GM18520 (cell line): ENCODE measurements at regions not wholly inside any gene's neighbourhood (a gene's known extent, or its start where the extent isn't known, plus 50 kb on each side); places are given as distances from the start of the nearest gene placed in this dataset.
"Not testable (repeated sequence)": the region's sequence is repeated elsewhere in the genome, so short reads cannot be mapped to it uniquely, and the experiment has no call there.

Experiments
- ATAC-seq: cut with Tn5 transposase; IDR thresholded peaks from one replicate; pipeline ENCODE4 v1.9.1; 2021; ENCODE audit not compliant: unreplicated experiment

DNA sequence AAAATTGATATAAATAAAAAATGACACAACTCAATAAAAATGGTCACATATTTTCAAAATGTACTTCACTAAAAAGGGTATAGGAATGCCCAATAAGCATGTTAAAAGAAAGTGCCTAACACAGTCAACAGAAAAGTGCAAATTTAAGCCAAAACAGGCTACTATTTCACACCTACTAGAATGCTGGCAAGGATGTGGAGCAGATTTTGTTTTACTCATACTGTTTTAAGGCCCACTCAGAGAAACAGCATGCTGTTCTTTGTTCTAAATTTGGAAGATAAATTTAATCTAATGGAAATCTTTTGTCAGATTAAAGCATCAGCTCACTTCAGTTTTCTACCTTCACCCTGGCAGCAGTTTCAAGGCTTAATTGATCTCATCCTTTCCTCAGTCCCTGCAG, 576.8 kb upstream of the HS3ST1 start:
- no peak for ATAC-seq

DNA sequence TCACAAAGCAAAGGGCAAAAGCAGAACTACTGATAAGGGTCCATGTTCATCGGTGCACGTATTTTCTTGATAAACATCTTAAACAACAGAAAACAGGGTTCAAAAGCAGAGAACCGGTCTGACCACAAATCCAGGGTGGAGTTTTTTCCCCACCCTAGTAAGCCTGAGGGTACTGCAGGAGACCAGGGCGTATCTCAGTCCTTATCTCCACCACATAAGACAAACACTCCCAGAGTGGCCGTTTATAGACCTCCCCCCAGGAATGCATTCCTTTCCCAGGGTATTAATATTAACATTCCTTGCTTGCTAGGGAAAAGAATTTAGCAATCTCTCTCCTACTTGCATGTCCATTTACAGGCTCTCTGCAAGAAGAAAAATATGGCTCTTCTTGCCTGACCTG, 567.9 kb upstream of the HS3ST1 start:
- not testable (repeated sequence) for ATAC-seq

DNA sequence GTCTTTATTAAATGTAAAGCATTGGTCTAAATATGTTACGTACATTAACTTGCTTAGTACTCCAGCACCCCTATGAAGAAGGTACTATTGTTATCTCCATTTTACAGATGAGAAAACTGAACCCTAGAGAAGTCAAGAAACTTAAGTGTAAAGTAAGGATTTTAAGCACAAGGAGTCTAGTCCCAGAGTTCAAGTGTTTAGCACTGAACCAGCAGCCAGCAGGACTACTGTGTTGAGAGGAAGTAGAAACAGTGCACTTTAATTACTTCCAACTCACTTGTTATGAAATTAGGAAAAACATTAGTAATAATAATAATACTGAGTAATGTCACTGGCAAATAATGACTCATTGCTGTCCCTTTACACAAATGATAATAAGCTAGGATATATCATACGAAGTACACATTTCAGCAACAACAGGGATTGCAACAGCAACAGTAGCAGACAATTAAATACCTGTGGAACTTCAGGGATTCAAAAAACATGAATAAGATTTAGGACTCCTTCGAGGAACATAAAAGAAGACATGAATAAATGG, 548.1 kb upstream of the HS3ST1 start:
- ATAC-seq: no peak

DNA sequence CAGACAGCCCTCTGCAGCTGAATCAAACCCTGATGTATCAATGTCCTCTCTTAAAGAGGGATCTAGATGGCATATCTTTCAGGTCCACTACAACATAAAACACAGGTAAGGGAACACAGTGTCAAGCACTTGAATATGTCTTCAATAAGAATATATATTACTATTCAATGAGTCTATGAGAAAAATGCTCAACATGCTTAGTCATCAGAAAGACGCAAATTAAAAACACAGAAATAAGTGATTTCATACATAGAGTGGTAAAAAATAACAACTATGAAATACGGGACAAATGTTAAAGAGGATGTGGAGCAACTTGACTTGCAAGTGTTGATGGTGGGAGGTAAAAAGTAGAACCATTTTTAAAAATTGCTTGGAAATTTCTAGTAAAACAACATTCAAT, 544.6 kb upstream of the HS3ST1 start:
- no peak for ATAC-seq

DNA sequence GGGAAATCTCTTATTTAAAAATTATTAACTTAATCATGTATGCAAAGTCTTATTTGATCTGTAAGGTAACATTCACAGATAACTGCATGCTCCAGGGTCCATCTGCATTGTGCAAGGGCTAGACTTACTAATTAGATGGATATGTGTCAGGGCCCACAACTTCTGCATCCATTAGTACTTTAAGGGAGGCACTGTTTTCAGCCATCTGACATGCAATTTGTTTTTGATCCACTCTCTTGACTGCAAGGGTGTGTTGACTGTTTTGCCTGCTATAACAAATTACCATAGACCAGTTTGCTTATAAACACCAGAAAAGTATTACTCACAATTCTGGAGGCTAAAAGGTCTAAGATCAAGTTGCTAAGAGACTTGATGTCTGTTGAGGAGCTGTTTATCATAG, 542.1 kb upstream of the HS3ST1 start:
- no peak for ATAC-seq

DNA sequence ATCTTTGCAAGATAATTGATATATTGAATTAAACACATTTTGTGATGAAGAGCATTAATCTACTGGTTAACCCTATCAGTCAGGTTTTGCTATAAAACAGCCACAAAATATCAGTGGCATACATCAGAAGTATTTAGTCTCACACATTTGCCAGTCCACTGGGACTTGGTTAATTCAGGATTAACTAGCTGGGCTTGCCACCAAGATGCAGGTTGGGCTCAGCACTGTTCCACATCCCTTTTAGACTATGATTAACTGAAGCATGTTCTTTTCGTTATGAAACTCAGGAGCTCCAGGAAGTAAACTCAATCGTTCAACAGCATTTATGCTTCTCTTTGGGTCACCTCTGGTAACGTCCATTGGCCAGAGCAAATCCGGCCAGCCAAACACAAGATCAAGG, 538.1 kb upstream of the HS3ST1 start:
- no peak for ATAC-seq

DNA sequence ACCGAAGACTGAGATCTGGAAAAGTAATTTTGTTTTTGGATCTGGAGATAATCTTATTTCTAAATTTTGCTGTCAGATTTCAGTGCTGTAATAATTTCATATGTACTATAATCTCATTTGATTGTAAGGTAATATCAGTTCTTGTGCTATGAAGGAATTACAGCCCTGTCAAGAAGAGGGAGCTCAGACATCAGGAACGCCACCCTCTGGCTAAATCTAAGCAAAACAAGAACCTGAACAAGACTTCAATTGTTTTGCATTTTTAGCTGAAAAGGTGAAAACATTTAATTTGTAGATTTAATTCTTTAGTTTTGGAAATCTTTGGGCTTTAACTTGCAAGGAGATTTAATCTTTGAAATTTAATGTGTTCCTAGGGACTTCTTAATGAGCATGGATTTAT, 525.4 kb upstream of the HS3ST1 start:
- ATAC-seq: no peak

DNA sequence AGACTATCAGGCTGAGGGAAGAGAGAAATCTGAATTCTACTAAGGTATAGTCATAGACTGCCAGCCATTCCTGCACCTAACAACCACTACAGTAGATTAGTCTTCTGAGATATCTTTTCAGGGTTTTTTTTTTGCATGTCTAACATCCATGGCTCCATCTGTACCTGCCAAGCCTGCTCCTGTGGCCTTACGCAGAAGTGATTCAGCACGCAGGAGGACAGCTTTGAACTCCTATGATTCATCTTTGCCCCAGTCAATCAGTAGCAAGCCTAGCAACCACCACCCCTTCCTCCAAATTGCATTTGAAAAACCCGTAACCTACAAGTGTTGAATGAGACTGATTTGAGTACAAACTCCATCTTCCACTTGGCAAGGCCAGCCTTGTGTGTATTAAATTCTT, 520.7 kb upstream of the HS3ST1 start:
- no peak for ATAC-seq

DNA sequence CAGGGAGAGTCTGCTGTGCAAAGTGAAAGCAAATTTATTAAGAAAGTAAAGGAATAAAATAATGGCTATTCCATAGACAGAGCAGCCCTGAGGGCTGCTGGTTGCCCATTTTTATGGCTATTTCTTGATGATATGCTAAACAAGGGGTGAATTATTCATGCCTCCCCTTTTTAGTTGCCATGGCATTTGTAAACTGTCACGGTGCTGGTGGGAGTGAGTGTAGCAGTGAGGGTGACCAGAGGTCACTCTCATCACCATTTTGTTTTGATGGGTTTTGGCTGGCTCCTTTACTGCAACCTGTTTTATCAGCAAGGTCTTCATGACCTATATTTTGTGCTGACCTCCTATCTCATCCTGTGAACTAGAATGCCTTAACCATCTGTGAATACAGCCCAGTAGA, 518.9 kb upstream of the HS3ST1 start:
- not testable (repeated sequence) for ATAC-seq

DNA sequence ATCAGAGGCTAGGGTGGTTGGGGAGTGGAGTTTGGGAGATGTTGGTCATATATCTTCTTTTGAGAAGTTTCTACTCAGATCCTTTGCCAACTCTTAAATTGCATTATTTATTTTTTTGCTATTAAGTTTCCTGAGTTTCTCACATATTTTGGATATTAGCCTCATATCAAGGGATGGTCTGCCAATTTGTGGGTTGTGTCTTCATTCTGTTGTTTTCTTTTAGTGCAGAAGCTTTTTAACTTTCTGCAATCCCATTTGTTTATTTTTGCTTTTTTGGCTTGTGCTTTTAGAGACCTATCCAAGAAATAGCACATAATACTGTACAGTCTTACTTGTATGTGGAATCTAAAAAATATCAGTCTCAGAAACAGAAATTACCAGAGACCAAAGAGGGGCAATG, 509.2 kb upstream of the HS3ST1 start:
- ATAC-seq: no peak

DNA sequence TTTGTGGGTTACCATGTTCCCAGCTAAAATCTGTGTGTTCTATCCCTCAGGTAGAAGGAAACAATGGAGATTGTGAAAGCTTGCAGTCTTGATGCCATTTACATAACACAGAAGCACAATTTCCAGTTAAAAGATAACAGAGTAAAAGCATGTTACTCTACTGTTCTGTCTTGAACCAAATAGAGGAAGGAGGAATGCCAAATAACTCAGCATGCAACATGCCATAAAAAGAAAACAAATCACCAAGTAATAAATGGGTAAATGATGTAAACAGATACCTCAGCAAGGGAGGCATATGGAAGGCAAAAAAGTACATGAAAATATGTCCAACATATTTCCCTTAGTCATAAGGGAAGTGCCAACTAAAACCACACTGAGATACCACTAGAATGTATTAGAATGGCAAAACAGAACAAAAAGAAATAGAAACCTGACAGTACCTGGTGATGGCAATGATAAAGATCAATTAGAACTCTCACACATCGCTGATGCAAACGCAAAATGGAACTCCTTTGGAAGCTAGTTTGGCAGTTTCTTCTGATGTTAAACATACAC, 502.6 kb upstream of the HS3ST1 start:
- ATAC-seq: no peak

DNA sequence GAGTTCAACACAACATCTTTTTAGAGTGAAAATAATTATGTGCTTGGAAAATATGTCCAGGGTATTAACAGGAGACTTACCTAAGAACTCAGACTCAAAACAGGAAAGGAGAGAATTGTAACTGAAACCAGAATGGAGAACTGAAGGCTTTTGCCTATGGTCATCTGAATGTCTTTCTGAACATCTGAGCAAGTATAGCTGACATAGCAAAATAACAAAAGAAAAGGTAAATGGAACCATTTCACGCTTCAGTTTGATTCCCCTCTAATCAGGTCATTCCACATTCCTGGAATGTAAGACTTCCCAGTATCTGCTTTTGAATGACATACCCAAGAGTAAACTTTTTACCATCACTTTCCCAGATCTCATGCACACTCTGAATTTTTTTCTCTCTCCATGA, 500.4 kb upstream of the HS3ST1 start:
- no peak for ATAC-seq

DNA sequence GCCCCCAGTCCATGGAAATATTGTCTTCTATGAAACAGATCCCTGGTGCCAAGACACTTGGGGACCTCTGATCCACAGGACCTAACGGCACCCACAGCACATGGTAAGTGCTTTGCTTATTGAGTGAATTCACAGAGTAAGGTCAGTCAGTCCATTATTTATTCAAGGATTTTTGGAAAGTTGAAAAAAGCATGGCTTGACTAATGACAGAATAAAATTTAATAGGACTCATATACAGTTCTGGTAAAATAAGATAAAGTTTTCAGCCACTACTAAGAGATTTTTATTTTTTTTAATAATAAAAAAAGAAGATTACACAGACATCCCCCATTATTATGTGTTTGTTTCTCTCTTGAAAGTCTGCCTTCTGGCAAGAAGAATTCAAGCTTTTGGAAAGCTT, 490.6 kb upstream of the HS3ST1 start:
- no peak for ATAC-seq

DNA sequence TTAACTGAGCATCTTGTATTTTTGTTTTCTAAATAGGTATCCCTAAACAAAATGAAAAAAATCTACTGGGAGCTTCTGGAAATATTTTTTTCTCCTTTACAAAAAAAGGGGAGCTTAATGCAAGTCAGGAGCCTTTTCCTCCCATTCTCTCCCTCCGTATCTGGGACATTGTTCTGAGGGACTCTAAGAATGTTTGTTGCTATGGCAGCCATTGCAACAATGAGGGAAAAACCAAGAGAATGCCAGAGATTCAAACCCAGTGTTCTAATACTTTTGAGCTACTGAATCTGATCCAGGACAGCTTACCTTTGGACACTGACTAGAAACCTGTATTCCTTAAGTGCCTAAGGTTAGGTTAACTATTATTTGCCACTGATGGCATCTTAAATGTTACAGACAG, 485.7 kb upstream of the HS3ST1 start:
- ATAC-seq: no peak

DNA sequence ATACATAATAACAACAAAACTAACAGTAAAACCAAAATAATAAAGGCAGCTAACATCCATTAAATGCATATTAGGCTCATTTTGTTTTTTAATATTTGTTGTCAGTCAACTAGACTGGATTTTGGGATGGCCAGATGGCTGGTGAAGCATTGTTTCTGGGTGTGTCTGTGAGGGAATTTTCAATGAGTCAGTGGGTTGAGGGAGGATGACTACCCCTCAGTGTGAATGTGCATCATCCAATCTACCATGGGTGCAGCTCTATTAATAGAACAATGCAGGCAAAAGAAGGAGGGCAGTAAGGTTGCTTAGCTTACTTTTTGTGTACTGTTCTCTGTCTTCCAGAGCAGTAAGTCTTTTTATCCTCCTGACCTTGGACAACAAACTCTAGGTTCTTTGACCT, 484.2 kb upstream of the HS3ST1 start:
- no peak for ATAC-seq

DNA sequence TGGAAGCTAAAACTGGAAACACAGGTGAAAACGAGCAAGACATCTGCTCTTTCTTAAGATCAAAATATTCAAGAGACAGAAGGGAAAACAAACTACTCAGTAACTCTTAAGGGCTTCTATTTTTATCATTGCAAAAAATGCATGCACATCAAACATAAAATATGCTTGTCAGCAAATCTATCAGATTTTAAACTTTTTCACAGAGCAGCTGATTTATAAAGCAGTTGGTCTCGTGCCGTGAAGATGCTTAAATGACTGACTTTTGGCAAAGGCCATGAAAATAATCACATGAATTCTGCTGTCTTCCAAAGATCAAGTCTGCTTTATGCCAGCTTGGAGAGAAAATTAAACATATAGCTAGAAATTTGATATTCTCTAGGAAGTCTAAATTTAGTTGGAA, 482.1 kb upstream of the HS3ST1 start:
- no peak for ATAC-seq

DNA sequence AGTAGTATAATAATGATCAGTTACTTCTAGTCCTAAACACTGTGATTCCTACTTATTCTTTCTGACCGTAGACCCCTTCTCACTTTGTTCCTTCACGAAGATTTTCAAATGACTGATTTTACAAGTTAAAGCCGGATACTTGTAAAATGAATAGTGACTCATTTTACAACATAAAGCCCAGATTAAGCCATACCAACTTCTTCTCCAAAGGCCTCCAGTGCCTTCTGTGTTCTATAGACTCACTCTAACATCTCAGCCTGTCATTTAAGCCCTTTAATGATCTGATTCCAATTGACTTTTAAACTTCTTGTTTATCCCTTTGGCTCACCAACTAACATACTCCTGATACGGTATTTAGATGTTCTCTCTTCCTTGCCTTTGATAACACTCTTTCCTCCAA, 480.0 kb upstream of the HS3ST1 start:
- no peak for ATAC-seq

DNA sequence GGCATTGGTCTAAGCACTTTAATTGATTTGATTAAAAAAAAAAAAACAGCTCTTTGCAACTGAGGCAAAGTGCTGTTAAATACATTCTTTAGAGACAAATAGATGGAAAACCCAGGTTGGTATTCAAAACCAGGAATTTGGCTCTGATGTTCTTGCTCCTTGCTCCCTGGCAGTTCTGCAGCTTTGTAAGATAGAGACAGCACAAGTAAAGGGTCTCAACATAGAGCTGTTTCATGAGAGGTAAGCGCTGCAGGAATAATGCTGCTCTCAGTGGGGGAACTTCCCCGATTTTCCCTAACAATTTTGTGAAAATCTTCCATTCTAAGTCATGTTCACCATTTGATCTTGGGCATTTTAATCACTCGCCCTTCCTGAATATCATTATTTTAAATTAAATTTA, 479.5 kb upstream of the HS3ST1 start:
- no peak for ATAC-seq

DNA sequence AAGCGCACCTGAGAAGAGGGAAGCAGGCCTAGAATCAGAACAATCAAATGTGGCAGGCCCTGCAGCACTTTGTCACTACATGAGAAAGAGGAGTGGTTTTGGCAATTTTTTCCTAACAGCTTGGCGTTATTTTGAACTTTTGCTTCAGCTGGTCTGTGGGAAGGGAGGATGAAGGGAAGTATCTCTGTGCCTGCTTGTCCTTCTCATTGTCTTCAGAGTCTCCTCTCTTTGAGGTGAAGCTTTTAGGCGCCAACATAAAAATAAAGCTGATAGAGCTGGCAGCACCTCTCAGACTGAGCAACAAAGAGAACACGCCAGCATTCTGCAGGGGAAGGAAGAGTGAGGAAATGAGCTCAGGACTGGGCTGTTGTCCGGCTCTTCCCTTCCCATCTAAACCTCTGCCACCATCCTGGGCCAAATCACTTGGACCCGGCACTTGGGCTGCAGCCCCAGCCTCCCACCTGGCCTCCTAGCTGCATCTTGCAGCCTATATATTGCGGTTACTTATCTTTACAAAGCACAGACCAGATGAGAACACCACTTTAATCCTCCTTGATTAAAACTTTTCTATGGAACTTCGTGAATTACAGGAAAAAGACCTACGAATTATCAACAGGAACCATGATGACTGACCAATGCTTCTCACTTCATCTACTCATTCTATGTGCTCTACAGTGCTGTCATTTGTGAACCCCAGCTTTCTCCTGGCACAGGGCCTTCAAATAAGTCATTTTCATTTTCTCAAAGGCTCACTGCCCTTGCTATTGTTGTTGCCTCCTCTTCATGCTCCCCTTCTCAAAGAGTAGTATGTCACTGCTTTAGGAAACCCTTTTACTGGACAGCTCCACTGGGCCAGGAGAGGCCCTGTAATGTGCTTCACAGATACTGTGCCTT, 476.4 kb upstream of the HS3ST1 start:
- no peak for ATAC-seq

DNA sequence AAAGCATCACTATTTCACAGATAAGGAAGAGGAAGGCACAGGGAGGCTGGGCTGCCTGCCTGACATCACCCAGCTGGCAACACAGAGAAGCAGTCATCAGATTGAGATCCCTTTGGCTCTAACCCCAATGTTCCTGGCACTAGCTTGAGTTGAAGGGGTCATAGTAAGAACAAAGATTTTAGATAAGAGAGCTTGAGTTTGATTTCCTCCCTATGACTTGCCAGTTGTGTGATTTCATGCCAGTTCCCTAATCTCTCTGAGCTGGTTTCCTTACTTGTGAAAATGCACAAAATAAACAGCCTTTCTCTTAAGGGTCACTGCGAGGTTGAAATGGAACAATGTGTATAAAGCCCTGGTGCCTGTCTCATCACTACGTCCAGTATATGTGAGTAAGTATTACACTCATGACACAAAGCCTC, 475.4 kb upstream of the HS3ST1 start:
- ATAC-seq: no peak

DNA sequence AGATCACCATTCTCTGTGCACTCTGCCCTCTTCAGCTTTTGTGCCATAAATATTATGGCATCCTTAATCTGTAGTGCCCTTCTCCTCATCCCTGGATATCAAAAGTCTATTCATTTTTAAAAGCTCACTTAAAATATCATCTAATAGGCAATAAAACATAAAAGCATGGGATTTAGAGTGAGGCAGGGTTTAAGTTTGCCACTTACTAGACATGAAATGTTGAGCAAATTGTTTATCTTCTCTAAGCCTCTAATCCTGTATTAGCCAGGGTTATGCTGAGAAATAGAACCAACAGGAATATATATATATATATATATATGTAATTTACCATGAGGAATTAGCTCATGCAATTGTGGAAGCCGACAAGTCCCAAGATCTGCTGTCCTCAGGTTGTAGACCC, 472.4 kb upstream of the HS3ST1 start:
- ATAC-seq: no peak

DNA sequence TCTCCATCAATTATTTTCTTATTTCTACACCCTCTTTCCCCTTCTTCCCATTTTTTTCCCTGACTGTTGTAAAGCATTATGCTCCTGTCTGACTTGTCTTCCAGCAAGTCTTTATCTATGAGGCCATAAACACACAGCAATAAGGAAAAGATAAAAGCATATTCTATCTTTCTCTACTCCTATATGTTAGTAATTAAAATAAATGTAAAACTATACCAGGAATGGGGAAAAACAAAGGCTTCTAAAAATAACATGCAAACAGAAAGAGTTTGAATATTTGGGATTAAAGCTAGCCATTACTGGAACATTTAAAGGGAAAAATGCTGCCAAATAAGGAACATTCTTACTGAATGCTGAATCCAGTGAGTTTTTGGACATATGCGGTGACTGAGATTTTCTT, 471.7 kb upstream of the HS3ST1 start:
- ATAC-seq: no peak

DNA sequence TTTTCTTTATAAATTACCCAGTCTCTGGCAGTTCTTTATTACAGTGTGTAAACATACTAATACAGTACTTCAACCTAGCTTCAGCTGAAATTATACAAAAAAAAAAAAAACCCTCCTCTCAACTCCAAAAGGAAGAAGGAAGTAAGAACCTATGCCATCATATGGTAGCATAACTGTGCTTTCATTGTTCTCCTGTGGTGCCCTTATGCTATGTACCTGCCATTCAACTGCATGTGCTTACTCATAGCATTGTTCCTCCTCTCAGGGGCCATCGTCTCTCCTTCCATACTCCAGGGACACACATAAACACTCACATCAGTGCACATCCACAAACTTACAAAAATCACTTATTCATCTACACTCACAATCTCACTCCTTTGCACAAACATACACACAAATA, 470.1 kb upstream of the HS3ST1 start:
- no peak for ATAC-seq
